ENCODE measurements at regions not wholly inside any gene's neighbourhood (a gene's known extent, or its start where the extent isn't known, plus 50 kb on each side); places are given as distances from the start of the nearest gene placed in this dataset.
"Not testable (repeated sequence)": the region's sequence is repeated elsewhere in the genome, so short reads cannot be mapped to it uniquely, and the experiment has no call there.

DNA sequence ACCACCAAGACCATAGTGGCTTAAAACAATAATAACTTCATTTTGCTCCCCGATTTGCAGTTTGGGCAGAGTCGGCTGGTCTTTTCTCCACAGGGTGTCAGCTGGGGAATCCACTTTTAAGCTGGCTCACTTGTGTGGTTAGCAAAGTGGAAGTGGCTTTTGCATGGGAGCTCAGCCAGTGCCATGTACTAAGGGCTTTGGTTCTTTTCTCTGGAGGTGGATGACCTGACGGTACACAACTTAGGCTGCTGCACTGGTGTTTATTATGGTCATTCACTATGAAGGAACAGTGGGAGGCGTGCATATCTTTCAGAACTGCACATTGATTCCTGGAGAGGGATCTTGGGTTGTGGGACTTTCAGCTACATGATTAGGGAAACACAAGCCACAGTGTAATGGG lies 141.0 kb downstream of the OR2B2 start:
- DNase-seq, result no peak

- no peak for DNase-seq
Measured at GRCh38 chr6:27770724-27771123, 141.5 kb downstream of the OR2B2 start.

GRCh38 chr6:27768556-27768955 lies 143.6 kb downstream of the OR2B2 start:
- no peak for DNase-seq

GRCh38 chr6:27767851-27768250 lies 144.3 kb downstream of the OR2B2 start:
- DNase-seq, result no peak

GRCh38 chr6:27766405-27766804 lies 145.8 kb downstream of the OR2B2 start:
- no peak for DNase-seq

DNA sequence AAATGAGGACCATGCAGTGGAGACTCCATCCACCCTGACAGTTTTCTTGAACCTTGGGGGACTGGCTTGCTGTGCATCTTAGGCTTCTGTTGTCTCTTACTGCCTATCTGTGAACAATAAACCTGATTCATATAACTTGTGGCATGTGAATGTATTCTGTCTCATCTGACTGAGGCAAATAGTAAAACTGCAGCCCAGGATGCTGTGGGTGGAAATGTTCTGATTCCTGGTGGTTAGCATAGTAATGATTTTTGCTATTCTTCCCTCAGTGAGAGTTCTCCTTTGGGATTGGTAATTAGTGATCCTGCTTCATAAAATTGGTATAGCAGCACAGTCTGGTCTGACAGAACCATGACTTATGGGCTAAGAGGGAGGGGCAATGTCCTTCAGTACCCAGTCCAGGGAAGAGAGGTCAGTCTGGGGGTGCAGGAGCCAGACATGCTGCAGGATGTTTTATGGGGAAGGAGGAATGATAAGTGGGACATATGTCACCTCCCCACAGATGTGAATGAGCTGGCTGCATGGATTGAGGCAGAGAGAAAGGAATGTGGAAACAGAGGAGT lies 147.1 kb downstream of the OR2B2 start:
- no peak for DNase-seq

DNA sequence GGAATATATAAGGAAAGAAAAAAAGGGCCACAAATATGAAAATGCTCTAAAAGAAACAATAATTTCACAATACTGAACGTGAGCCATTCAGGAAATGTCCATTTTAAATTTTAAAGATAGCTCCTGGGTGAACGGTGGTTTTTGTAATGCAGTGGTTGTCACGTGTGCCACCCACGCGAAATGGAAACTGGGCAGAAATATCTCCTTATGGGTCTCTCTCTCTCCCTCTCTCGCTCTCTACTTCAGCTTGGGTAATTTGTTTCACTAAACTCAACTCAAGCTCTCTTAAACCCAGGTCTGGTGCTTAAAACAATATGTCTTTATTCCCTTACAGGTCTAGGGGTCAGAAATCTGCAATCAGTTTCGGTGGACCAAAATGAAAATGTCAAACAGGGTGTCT lies 150.8 kb downstream of the OR2B2 start:
- no peak for DNase-seq

DNA sequence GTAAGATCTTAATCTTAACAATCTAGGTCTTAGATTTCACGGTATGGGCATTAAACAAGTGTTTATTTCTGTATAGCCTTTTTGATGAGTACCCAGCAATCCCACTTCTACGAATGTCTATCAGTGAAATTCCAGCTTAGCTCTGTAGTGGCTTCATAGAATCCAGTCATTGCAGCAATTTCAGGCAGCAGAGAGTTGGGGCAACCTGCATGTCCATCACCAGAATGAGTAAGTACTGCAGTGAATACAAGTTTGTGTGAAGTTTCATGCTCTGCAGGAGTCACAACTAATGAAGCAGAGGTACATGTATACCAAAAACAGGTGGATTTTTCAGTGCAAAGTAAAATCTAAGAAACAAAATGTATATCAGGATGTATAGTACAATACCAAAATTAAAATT lies 151.7 kb downstream of the OR2B2 start:
- DNase-seq, result no peak

GRCh38 chr6:27759930-27760329 lies 152.3 kb downstream of the OR2B2 start:
- DNase-seq, result no peak

DNA sequence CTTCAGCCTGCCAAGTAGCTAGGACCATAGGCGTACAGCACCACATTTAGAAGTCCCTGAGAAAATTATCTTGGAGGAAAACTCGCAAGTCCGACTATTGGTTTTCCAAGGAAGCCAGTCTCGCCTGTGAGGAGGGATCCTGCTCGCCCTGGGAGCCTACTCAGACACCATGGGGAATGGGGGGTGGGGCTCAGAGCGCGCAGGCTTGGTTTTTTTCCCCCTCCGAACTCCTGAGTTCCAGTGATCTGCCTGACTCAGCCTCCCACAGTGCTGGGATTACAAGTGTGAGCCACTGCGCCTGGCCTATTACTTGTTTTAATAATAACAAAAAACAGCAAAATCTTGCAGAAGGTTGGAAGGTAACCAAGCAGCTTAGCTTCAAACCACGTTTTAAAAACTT lies 153.7 kb downstream of the OR2B2 start:
- no peak for DNase-seq

DNA sequence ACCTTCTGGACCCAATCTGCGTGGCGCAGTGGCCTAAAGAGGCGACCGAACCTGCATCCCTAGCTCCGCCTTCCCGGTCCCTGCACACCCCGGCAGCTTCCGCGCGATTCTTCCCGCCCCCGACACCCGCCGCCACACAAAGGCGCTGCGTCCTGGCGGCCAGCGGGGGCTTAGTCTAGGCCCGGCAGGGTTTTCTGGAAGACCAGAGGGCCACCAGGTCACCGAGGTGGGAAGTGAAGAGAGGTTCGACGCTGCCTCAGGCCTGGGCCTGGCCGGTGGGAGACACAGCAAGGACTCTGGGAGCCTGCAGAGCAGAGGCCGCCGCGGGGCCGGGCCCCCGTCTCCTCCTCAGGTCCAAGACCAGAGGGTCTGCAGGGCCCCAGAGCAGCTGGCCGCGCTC lies 154.9 kb downstream of the OR2B2 start:
- DNase-seq, result no peak

- DNase-seq, result no peak
Measured at GRCh38 chr6:27755768-27756167, 156.4 kb downstream of the OR2B2 start.

DNA sequence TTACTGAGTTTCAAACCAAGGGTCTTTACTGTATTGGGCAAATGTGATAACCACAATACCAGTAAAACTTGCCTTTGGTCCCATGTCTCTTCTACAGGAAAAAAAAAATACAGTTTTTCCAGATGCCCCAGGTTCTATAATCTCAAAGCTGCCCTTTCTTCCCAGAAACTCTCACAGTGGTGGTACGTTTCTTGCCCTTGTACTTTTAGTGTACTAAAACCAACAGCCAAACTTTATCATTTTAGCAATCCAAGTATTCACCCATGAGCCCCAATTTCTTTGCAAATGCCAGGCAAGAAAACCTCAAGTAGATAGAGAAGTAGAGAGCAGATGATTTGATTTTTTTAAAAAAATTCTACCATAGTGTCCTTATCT lies 157.8 kb downstream of the OR2B2 start:
- DNase-seq, result no peak

DNA sequence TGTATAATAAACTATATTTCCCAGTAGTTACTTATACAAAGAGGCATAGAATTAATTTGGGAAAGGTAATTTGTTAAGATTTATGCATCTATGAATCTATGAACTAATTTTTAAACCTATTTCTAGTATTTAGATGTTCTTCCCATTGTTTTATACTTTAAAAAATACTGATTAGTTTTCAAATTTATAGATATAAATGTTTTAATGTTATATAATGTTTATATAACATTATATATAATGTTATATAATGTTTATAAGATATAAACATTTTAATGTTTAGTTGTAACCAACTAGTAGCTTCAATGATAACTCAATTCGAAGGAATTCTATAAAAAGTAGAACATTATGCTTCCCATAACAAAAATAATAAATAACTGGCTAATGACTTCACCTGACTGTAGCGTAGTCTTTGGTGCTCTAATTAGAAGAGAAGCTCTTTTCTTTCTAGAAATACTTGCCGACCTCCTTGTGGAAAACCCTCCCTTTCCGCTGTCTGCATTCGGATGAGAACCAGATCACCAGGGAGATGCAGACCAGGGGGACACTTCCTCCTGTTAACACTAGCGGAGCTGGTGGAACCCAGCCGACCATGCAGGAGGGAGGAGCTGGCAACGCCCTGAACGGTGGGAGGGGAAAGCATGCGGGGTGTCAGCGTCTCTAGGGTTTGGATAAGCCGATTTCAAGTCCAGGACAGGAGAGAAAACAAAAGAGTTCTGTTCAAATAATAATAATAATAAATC lies 158.4 kb downstream of the OR2B2 start:
- peak; percentile 85 for DNase-seq

- DNase-seq, result peak; percentile 81
Measured at GRCh38 chr6:27752038-27752885, 159.9 kb downstream of the OR2B2 start.

DNA sequence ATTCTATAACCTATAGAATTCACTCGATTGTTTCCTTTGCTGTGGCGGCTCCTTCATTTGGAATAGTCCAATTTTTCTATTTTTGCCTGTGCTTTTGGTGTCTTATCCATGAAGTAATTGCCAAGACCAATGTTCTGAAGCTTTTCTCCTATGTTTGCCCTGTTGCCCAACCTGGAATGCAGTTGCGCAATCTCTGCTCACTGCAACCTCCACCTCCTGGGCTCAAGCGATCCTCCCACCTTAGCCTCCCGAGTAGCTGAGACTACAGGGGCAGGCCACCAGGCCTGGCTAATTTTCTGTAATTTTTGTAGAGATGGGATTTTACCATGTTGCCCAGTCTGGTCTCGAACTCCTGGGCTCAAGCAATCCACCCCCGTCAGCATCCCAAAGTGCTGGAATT lies 163.5 kb downstream of the OR2B2 start:
- no peak for DNase-seq

DNA sequence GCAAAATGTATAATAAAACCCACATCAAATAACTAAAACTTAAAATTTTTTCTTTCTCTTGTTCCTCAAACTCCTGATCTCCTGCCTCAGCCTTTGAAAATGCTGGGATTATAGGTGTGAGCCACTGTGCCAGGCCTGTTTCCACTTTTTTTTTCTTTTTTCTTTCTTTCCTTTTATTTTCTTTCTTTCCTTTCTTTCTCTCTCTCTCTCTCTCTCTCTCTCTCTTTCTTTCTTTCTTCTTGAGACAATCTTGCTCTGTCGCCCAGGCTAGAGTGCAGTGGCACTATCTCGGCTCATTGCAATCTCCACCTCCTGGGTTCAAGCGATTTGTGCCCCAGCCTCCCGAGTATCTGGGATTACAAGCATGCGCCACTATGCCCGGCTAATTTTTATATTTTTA lies 164.6 kb downstream of the OR2B2 start:
- DNase-seq, result no peak

DNA sequence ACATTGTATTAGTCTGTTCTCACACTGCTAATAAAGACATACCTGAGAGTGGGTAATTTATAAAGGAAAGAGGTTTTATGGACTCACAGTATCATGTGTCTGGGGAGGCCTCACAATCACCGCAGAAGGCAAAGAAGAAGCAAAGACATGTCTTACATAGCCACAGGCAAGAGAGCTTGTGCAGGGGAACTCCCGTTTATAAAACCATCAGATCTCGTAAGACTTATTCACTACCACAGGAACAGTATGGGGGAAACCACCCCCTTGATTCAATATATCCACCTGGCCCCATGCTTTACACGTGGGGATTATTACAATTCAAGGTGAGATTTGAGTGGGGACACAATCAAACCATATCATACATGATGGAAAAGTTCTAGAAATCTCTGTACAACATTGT lies 165.3 kb downstream of the OR2B2 start:
- not testable (repeated sequence) for DNase-seq

GRCh38 chr6:27743787-27744186 lies 168.4 kb downstream of the OR2B2 start:
- DNase-seq, result no peak

DNA sequence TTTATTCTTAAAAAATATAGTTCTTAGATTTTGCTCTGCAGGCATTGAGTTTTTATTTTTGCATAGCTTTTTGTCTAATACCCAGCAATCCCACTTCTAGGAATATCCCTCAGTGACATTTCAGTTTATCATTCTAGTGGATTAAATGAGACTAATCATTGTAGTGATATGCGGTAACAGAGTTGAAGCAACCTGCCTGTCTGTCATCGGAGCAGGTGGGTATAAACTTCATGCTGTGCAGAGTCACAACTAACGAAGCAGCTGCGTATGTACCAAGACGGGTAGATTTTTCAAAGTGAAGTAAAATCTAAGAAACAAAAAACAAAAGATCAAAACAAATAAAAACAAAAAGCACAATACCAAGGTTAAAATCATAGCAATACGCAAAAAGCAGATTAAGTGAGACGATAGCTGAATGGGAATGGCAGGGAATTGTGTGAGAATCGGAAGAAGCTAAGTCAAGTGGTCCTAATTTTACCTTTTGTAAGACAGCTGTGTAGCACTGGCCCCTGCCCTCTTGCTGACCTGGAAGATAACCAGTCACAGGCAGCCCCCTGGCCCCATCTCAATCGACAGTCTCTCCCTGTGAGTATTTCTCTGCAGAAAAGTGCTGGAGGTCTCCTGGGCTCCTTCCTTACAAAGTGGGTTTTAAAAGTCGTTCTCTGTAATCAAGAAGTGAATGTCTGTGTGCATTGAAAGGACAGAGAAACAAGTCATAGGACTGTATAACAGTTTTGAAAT lies 169.2 kb downstream of the OR2B2 start:
- DNase-seq, result no peak

- DNase-seq, result not testable (repeated sequence)
Measured at GRCh38 chr6:27739902-27740301, 172.3 kb downstream of the OR2B2 start.

DNA sequence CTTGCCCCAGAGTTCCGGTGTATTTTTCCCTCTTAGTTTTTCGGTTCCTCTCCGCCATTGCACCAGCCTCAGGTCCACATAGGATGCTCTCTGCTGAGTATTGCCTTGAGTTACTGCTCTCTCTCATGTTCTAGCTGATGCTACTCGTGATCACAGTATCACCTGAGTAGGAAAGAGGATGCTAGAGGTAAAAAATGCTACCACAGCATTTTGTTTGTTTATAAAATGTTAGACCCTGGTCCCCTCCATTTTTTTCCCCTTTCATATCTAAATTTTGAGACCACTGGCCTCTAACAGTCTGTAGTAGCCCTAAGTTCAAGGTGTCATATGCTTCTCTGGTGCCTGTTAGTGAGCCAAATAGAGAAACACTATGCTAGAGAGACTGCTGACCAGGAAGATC lies 175.5 kb downstream of the OR2B2 start:
- DNase-seq, result no peak

DNA sequence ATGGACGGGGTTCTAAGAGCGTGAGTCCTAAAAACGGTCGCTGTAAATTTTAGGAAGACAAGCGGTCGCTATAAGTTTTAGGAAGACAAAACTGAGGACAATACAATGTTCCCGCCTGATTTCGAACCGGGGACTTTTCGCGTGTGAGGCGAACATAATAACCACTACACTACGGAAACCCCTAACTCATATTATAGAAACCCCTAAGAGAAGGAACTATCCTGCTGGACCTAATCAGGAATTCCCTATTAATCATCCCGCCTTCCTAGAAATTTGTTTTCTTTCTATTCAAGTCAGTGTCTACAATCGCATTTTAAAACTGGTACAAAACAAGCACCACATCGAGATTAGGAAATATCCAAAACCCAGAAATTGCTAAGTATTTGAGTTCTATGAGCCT lies 183.8 kb downstream of the OR2B2 start:
- no peak for DNase-seq
